SK-N-SH (cell line): ENCODE measurements at regions not wholly inside any gene's neighbourhood (a gene's known extent, or its start where the extent isn't known, plus 50 kb on each side); places are given as distances from the start of the nearest gene placed in this dataset.

Experiments
- CTCF ChIA-PET: fragments of 300-600, 350-600 bp; formaldehyde crosslinking; extraction: SDS; loops from one replicate; lab custom pipeline; 2021; lab: Yijun Ruan, JAX
- POLR2A ChIA-PET: fragments of 350-600 bp; sonication (Branson Sonifier 250); formaldehyde crosslinking; extraction: SDS; loops from one replicate; lab custom pipeline; 2020; ENCODE audit warnings: antibody characterized with exemption, inconsistent platforms; lab: Yijun Ruan, JAX
- DNase-seq: peaks from one replicate; pipeline ENCODE4 v3.0.0; 2012
- H2AFZ ChIP-seq: fragments of 200-600 bp; sonication (generic); 2 replicates; pipeline ENCODE4 v1.8.1; 2016; ENCODE audit warnings: antibody characterized with exemption, mild to moderate bottlenecking, low read depth
- H3F3A ChIP-seq: fragments of 200-600 bp; sonication (generic); replicated peaks from 2 replicates; pipeline ENCODE3; 2016; ENCODE audit warnings: antibody characterized with exemption, mild to moderate bottlenecking; ENCODE audit not compliant: insufficient read depth
- H3K27ac ChIP-seq, 2 experiments: fragments of 200-500 bp in 1 of 2; fragments of 200-600 bp in 1 of 2; sonication (Bioruptor generic) in 1 of 2; sonication (generic), shearing (Covaris generic) in 1 of 2; 2 replicates each; pipeline versions ENCODE4 v1.5.1 to v1.6.1; 2014 to 2016; ENCODE audit warnings: low read depth in 2 of 2, inconsistent platforms in 1 of 2, low read length in 1 of 2, mild to moderate bottlenecking in 1 of 2, mixed read lengths in 1 of 2
- H3K27me3 ChIP-seq: fragments of 200-600 bp; sonication (generic), shearing (Covaris generic); 2 replicates; pipeline ENCODE4 v1.6.1; 2016; ENCODE audit warnings: mixed run types; ENCODE audit not compliant: insufficient read depth
- H3K36me3 ChIP-seq, 2 experiments: fragments of 200-500 bp in 1 of 2; fragments of 200-600 bp in 1 of 2; sonication (Bioruptor generic) in 1 of 2; sonication (generic) in 1 of 2; replicated peaks in 1 of 2; 2 replicates each; pipeline versions ENCODE3 to v1.5.1; 2014 to 2016; ENCODE audit warnings: low read length in 1 of 2, mild to moderate bottlenecking in 1 of 2; ENCODE audit not compliant: insufficient read depth in 2 of 2, control insufficient read depth in 1 of 2
- H3K4me1 ChIP-seq, 2 experiments: fragments of 200-500 bp in 1 of 2; fragments of 200-600 bp in 1 of 2; sonication (Bioruptor generic) in 1 of 2; sonication (generic), shearing (Covaris generic) in 1 of 2; 2 replicates each; pipeline versions ENCODE4 v1.5.1 to v1.6.1; 2014 to 2016; ENCODE audit warnings: low read depth in 1 of 2, low read length in 1 of 2, mixed run types in 1 of 2; ENCODE audit not compliant: insufficient read depth in 2 of 2, control insufficient read depth in 1 of 2
- H3K4me2 ChIP-seq: fragments of 200-600 bp; sonication (generic), shearing (Covaris generic); 2 replicates; pipeline ENCODE4 v1.6.1; 2017; ENCODE audit warnings: mixed run types
- H3K4me3 ChIP-seq, 2 experiments: fragments of 200-500 bp in 1 of 2; fragments of 200-600 bp in 1 of 2; sonication (Bioruptor generic) in 1 of 2; sonication (generic), shearing (Covaris generic) in 1 of 2; 2 replicates each; pipeline versions ENCODE4 v1.5.1 to v1.8.1; 2014 to 2016; ENCODE audit warnings: low read depth in 2 of 2, inconsistent platforms in 1 of 2, low read length in 1 of 2, mild to moderate bottlenecking in 1 of 2, mixed read lengths in 1 of 2, moderate library complexity in 1 of 2
- H3K79me2 ChIP-seq: fragments of 200-600 bp; sonication (generic); 2 replicates; pipeline ENCODE4 v1.8.1; 2017; ENCODE audit warnings: mild to moderate bottlenecking; ENCODE audit not compliant: insufficient read depth
- H3K9ac ChIP-seq: fragments of 200-600 bp; sonication (generic); 2 replicates; pipeline ENCODE4 v1.6.1; 2017; ENCODE audit warnings: mixed run types
- H3K9me2 ChIP-seq: fragments of 200-600 bp; sonication (generic); 2 replicates; pipeline ENCODE4 v1.6.1; 2017; ENCODE audit warnings: mixed run types
- H3K9me3 ChIP-seq: fragments of 200-600 bp; sonication (generic); 2 replicates; pipeline ENCODE4 v1.6.1; 2017; ENCODE audit warnings: mixed run types, mild to moderate bottlenecking, moderate library complexity
- H4K20me1 ChIP-seq: fragments of 200-600 bp; sonication (generic); 2 replicates; pipeline ENCODE4 v1.6.1; 2017; ENCODE audit warnings: mild to moderate bottlenecking, mixed run types; ENCODE audit not compliant: insufficient read depth
- CHD2 ChIP-seq: fragments of 150-350 bp; IDR thresholded peaks from 2 replicates; pipeline ENCODE4 v1.6.1; 2018; ENCODE audit warnings: low read length; ENCODE audit not compliant: partially characterized antibody
- EP300 ChIP-seq, 2 experiments: IDR thresholded peaks; 2 replicates each; pipeline versions ENCODE4 v1.4.0 to v1.6.1; 2012; ENCODE audit warnings: borderline replicate concordance in 1 of 2, low read depth in 1 of 2, low read length in 1 of 2
- FOSL2 ChIP-seq: IDR thresholded peaks from 2 replicates; pipeline ENCODE4 v1.4.0; 2012; ENCODE audit warnings: low read depth, mild to moderate bottlenecking, moderate library complexity, borderline replicate concordance
- FOXJ3 ChIP-seq: sonication (generic); formaldehyde crosslinking; IDR thresholded peaks from 2 replicates; pipeline ENCODE4 v1.5.1; 2020; ENCODE audit warnings: mild to moderate bottlenecking, missing genetic modification reagents
- FOXM1 ChIP-seq: IDR thresholded peaks from 2 replicates; pipeline ENCODE4 v1.4.0; 2012; ENCODE audit warnings: low read depth, mild to moderate bottlenecking
- GABPA ChIP-seq: IDR thresholded peaks from 2 replicates; pipeline ENCODE4 v1.4.0; 2012; ENCODE audit warnings: low read depth, mild to moderate bottlenecking
- JUND ChIP-seq: IDR thresholded peaks from 2 replicates; pipeline ENCODE4 v1.4.0; 2012
- POLR2AphosphoS5 ChIP-seq: IDR thresholded peaks from 2 replicates; pipeline ENCODE4 v1.6.1; 2012; ENCODE audit warnings: low read depth, low read length
- RCOR1 ChIP-seq: fragments of 150-350 bp; IDR thresholded peaks from 2 replicates; pipeline ENCODE4 v1.6.1; 2017; ENCODE audit warnings: antibody characterized with exemption, low read length
- RFX5 ChIP-seq: IDR thresholded peaks from 2 replicates; pipeline ENCODE4 v1.6.1; 2012; ENCODE audit warnings: mild to moderate bottlenecking, improper control_type of control experiment, low read length
- RXRA ChIP-seq: IDR thresholded peaks from 2 replicates; pipeline ENCODE4 v1.4.0; 2012; ENCODE audit warnings: low read depth, mild to moderate bottlenecking, borderline replicate concordance
- TCF12 ChIP-seq: IDR thresholded peaks from 2 replicates; pipeline ENCODE4 v1.4.0; 2012
- WGBS: methylation state at CpG from one replicate; pipeline ENCODE4 v1.1.6; 2017; ENCODE audit warnings: low lambda C conversion rate; 5-methylcytosine and 5-hydroxymethylcytosine counted together
- TF ChIP-seq, protein P1 (sequence below): fragments of 150-350 bp; IDR thresholded peaks from 2 replicates; pipeline ENCODE4 v1.6.1; 2017; ENCODE audit warnings: antibody characterized with exemption, low read length, low read depth, borderline replicate concordance
- TF ChIP-seq, protein P2 (sequence below): fragments of 200-600 bp; sonication (generic); IDR thresholded peaks from 2 replicates; pipeline ENCODE4 v1.6.1; 2017; ENCODE audit warnings: antibody characterized with exemption, mild to moderate bottlenecking, moderate library complexity

DNA sequence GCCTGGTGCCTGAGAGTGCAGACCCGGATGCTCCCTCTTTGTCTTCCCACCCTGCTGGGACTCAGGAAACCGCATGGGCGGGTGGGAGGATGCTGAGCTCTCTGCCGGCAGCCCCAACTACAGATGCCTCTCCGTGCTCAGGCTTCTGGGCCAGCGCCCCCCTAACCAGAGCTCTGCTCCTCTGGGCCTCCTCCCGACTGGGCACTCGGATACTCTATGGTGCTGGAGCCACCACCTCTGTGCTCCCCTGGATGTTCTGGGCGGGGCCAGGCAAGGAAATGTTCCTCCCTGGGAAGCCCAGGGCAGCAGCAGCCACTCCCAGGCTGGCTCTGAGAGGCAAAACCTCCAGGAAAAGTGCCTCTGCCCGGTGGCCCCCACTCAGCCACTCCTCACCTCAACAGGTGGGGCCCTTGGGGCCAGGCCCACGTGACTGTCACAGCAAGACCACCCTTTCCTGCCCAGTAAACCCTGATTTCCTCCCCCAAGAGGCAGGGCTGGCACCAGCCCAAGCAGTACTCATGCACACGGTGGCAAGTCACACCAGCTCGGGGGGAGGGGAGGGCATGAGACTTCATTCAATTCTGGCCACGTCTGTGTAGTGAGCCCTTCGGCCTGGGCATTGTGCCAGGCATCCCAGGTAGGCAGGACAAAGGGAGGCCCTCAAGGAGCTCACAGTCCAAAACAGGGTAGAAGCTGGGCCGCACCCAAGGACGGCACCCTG, 54.7 kb upstream of the TCF20 start:
- H3K27me3 ChIP-seq = no peaks in the 10 kb centered on the region
- no peaks in the 10 kb centered on the region for H4K20me1 ChIP-seq
- CTCF ChIA-PET = interaction anchor here (3.2 kb wide), 1 partner anchor 29 kb away, joined by 7 read pairs; no protein-coding TSS in a partner anchor
- H3K4me1 ChIP-seq = peaks cover 0 to 3% of the 10 kb centered on the region in 2 experiments; a peak in 1 of 4 replicates
- no peaks in the 10 kb centered on the region for H3K9me2 ChIP-seq
- no peaks in the 10 kb centered on the region for H3F3A ChIP-seq
- no peak overlapping the region for H2AFZ ChIP-seq
- no peak overlapping the region for H3K9ac ChIP-seq
- POLR2A ChIA-PET = no interaction called here
- no peaks in the 10 kb centered on the region for H3K36me3 ChIP-seq
- TF ChIP-seq GABPA (no peak), EP300 (IDR thresholded peaks at IDR 0.05; ENCODE audit: borderline replicate concordance in 1 of 2, low read depth in 1 of 2, low read length in 1 of 2) (no peak), POLR2AphosphoS5 (no peak)
- DNase-seq = no peak
- no peak overlapping the region for H3K27ac ChIP-seq
- WGBS = 80% methylated on average over 1 of the region's 17 CpGs
- no peak overlapping the region for H3K4me3 ChIP-seq
- no peaks in the 10 kb centered on the region for H3K9me3 ChIP-seq
- no peaks in the 10 kb centered on the region for H3K79me2 ChIP-seq
- no peak overlapping the region for H3K4me2 ChIP-seq

DNA sequence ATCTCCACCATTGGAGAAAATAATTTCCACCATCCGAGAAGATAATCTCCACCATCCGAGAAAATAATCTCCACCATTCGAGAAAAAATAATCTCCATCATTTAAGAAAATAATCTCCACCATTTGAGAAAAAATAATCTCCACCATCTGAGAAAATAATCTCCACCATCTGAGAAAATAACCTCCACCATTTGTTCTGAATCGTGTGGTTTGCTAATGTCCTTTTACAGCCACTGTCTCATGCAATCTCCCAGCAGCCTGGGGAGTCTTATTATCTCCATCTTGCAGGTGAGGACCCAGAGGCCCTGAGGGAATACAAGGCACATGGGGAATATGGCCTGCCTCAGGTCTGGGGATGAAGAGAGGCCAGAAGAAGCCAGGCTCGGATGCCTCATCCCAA, 54.1 kb upstream of the TCF20 start:
- CTCF ChIA-PET = no interaction called here
- H3K27me3 ChIP-seq = no peaks in the 10 kb centered on the region
- POLR2A ChIA-PET = no interaction called here
- no peaks in the 10 kb centered on the region for H3K9me2 ChIP-seq
- H2AFZ ChIP-seq = no peak overlapping the region
- H3K9ac ChIP-seq = no peak overlapping the region
- no peaks in the 10 kb centered on the region for H3K79me2 ChIP-seq
- H3K4me1 ChIP-seq = peaks cover 0 to 3% of the 10 kb centered on the region in 2 experiments; a peak in 1 of 4 replicates
- DNase-seq = no peak
- no peaks in the 10 kb centered on the region for H3K9me3 ChIP-seq
- H3K27ac ChIP-seq = no peak overlapping the region
- WGBS = 82% methylated on average over 4 of the region's 5 CpGs
- TF ChIP-seq CHD2 = no peak
- no peak for TF ChIP-seq POLR2AphosphoS5
- TF ChIP-seq JUND = no peak
- no peak for TF ChIP-seq RCOR1
- TF ChIP-seq, protein P1, sequence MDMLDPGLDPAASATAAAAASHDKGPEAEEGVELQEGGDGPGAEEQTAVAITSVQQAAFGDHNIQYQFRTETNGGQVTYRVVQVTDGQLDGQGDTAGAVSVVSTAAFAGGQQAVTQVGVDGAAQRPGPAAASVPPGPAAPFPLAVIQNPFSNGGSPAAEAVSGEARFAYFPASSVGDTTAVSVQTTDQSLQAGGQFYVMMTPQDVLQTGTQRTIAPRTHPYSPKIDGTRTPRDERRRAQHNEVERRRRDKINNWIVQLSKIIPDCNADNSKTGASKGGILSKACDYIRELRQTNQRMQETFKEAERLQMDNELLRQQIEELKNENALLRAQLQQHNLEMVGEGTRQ = no peak
- no peak for TF ChIP-seq FOXM1
- TF ChIP-seq FOXJ3 (CRISPR knock-in tag) = no peak
- TF ChIP-seq FOSL2 = no peak
- TF ChIP-seq RXRA = no peak
- no peak for TF ChIP-seq TCF12
- TF ChIP-seq, protein P2, sequence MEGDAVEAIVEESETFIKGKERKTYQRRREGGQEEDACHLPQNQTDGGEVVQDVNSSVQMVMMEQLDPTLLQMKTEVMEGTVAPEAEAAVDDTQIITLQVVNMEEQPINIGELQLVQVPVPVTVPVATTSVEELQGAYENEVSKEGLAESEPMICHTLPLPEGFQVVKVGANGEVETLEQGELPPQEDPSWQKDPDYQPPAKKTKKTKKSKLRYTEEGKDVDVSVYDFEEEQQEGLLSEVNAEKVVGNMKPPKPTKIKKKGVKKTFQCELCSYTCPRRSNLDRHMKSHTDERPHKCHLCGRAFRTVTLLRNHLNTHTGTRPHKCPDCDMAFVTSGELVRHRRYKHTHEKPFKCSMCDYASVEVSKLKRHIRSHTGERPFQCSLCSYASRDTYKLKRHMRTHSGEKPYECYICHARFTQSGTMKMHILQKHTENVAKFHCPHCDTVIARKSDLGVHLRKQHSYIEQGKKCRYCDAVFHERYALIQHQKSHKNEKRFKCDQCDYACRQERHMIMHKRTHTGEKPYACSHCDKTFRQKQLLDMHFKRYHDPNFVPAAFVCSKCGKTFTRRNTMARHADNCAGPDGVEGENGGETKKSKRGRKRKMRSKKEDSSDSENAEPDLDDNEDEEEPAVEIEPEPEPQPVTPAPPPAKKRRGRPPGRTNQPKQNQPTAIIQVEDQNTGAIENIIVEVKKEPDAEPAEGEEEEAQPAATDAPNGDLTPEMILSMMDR = no peak
- TF ChIP-seq RFX5 = no peak
- TF ChIP-seq EP300 (IDR thresholded peaks at IDR 0.05; ENCODE audit: borderline replicate concordance in 1 of 2, low read depth in 1 of 2, low read length in 1 of 2) = no peak
- H3K36me3 ChIP-seq = no peaks in the 10 kb centered on the region
- H4K20me1 ChIP-seq = no peaks in the 10 kb centered on the region
- H3F3A ChIP-seq = no peaks in the 10 kb centered on the region
- no peak overlapping the region for H3K4me2 ChIP-seq
- H3K4me3 ChIP-seq = no peak overlapping the region
